ENCODE measurements at regions not wholly inside any gene's neighbourhood (a gene's known extent, or its start where the extent isn't known, plus 50 kb on each side); places are given as distances from the start of the nearest gene placed in this dataset.

DNA sequence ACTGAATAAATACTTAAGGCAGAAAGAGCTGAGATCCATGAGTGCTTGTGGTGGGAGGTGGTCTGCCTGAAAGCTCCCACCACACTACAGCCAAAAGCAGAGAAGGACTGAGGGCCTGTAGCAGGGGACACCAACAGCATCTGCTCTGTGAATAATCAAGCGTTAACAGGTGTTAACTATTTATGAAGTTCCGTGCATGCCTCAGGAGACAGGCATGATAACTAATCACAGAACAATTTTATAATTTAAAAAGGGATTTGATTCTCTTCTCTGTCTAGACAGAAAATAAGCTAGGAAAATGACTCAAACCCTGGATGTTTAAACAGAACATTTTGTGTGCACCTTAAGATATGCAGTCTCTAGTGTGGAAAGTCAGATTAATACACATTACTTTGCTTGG, 61.5 kb upstream of the GHITM start:
- no peak for DNase-seq

DNA sequence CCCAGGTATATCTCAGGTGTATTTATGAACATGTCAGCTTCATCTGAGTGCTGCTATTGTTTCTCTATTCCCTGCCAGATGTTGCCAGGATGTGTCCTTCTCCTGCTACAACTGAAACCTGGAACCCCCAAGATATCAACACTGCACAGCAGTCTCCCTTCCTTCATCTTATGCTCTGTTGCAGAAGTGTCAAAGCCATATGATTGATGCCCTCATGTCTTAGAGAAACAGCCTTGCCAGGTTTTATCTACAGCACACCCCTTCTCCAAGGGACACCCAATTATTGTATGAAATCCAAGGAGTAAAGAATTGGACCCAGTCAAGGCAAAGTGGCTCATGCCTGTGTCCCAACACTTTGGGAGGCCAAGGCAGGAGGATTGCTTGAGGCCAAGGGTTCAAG, 60.5 kb upstream of the GHITM start:
- no peak for DNase-seq

DNA sequence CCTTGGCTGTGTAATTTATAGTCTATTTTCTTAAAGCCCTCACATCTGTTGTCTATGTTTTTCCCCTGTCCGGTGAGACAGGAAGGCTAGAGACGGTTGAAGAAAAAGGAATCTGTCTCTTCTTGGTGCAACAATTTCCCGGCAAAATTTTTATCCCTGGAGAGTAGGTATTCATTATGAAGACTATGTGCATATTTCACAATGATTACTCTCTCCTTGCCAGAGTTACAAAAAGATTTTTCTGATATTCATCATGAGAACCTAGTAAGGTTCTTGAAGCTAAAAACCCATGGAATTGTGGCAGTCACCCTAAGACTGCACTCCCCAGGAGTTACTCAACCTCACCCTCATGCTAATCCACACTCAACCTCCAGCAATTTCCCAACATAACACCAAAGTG, 55.0 kb upstream of the GHITM start:
- no peak for DNase-seq

DNA sequence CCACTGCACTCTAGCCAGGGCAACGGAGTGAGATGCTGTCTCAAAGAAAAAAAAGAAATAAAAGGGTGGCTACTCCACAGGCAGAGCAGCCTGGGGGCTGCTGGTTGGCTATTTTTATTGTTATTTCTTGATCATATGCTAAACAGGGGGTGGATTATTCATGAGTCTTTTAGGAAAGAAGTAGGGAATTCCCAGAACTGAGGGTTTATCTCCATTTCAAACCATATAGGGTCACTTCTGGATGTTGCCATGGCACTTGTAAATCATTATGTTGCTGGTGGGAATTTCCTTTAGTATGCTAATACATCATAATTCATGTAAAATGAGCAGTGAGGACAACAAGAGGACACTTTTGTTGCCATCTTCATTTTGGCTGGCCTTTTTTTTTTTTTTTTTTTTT, 52.1 kb upstream of the GHITM start:
- no peak for DNase-seq

DNA sequence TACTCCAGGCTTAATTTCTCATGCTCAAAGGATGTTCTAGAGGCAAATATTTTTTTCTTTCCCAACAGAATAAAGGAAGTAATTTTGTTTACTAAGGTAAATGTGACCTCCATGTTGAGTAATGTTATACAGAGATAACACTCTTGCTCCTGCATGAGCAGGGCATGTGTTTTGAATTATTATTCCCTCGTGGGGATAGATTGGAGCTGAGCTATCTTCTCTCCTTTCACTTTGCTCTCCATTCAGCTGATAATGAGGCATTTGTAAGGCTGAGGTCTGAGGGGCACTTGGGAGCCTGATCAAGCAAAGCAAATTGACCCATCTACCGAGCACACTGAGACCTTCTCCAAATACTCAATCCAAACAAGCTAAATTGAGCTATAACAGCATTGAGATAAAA, 50.7 kb upstream of the GHITM start:
- DNase-seq: no peak

DNA sequence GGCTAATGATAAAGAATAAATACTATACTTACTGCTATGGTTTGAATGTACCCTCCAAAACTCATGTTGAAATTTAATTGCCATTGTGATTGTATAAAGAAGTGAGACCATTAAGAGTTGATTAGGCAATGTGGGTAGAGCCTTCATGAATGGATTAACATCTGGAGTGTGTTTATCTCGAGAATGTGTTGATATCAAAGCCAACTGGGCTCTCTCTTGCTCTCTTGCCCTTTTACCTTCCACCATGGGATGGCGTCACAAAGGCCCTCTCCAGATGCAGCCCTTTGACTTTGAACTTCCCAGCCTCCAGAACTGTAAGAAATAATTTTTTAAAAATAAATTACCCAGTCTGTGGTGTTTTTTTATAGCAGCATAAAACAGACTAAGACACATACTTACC, 50.1 kb upstream of the GHITM start:
- no peak for DNase-seq
